DMS79 treated with DMSO at 0.1 percent for 48 hours (cell line): ENCODE measurements at regions not wholly inside any gene's neighbourhood (a gene's known extent, or its start where the extent isn't known, plus 50 kb on each side); places are given as distances from the start of the nearest gene placed in this dataset.

Source experiments
- DNase-seq: peaks from one replicate; lab custom pipeline; 2025; lab: John Stamatoyannopoulos, UW

DNA sequence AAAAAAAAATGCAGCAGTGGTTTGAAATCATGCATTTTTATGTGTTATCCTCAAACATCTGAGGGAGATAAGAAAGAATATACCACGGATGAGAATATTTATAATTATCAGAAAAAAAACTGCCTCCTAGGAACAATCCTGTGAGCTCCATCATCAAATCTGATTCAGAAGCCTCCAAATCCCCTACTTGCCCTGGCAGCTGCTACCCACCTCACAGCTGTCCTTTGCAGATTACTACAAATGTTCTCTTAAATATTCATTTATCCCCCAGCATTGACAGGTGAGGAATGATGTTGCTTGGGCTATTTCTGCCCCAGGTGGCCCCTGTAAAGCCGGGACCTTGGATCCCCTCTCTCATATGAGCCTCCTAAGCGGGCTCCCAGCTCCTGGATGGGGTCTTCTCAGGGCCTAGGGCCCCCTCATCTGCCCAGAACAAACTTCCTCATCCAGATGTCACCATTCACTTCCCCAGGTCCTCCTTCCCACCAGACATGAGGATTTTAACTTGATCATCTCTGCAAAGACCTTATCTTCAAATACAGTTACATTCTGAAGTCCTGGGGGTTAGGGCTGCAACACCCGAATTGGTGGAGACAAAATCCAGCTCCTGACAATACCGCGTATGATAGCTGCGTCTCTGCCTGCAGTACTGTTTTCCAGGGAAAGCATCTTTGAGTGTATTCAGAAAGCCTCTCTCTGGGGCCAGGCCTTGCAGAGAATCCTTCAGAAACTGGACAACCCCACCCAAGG, 81.9 kb upstream of the INSIG1 start:
- DNase-seq, result no peak

DNA sequence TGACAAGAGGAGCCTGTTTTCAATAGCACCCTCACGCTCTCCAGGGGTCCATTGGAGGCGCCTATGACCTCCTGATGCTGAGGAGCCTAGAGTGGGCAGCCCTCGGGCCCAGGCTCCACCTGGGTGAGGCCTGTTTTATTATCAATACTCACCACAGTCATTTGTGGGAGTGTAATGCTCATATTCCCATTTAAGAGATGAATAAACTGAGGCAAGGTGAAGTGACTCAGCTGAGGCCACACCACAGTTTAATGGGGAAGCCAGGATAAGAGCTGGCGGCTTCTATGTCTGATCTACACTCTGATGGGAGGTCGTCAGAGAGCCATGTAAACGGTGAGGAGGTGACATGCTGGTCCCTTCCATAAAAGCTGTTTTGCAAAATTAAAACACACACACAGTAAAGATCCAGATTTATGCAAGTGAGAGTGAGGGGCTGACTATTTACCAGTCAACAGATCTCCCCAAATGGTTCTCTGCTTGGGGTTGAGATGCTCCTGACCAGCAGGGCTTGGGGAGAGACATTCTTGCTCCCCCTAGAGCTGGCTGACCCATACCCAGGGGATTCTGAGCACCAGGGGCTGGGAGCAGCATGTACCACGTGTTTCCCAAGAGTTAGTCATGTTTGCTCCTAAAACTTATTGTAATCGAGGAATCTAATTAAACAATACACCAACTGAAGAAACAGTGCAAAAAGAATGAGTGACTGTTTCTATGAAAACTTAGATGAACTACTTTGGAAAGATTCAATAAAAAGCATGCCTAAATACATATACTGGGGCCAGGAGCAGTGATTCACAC, 81.0 kb upstream of the INSIG1 start:
- DNase-seq, result no peak

DNA sequence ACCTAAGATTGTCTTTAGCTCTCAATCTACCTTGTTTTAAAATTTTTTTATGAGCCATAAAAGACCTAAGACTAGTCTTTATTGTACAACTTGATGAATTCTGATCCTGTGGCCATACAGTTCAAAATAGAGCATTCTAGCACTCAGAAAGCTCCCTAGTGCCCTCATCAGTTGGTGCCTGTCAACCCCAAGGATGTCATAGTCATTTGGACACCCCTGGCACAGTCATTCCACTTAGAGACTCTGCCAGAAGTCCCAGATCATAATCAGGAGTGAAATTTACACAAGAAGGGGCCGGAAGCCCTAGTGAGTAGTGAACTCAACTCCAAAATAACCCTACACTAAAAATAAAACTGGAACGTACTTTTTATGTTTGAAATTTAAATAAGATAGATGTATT, 80.0 kb upstream of the INSIG1 start:
- no peak for DNase-seq

DNA sequence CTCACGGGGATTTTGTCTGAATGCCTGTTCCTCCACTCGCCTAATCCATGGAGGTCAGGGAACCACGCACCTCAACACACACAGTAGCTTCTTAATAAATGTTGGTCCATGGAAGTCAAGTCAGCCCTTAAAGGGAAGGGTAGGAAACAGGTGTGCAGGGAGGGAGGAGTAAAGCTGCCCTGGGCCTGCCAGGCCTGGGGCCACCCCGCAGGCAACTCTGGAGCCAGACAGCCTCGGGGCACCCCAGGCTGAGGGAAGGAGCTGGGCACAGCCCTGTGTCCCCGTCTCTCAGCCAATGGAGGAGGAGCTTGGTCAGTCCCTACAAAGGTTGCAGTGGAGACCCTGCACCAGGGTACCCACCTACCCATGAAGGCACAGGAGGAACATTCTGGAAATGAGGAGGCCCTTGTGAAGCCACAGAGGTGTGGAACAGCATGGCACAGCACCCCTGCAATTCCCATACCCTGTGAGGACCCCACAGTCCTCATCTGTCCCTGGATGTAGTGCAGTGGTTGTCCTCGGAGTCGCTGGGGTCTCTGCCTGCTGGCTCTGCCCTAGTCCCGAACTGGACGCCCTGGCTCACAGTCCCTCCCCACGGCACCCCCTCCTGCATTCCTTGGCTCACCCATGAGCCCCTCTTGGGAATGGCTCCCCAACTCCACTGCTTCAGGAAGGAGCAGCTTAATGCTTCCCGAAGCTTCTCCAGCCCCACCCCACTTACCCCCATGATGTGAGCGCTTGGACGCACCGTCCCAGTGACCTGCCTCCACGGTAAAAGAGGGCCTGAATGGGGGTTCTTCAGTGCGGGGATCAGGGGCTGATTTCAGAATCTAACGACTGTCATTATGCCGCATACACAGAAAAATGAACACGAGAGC, 79.2 kb upstream of the INSIG1 start:
- DNase-seq, result no peak

DNA sequence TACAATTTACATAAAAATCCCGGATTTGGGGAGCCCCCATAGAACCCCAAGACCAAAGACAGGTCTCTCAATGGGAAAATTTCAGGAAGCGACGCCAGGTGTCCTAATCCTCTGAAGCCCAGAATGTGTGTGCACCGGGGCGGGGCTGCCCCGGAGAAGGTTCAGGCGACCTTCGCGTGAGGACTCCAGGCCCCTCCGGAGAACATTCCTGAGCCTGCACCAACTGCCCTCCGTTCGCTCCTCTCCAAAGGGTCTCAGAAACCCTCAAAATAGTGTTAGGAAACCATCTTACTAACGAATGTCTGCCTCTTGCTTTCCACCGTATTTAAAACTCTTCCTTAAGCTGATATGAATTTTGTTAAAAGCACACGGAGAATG, 78.5 kb upstream of the INSIG1 start:
- DNase-seq, result no peak

DNA sequence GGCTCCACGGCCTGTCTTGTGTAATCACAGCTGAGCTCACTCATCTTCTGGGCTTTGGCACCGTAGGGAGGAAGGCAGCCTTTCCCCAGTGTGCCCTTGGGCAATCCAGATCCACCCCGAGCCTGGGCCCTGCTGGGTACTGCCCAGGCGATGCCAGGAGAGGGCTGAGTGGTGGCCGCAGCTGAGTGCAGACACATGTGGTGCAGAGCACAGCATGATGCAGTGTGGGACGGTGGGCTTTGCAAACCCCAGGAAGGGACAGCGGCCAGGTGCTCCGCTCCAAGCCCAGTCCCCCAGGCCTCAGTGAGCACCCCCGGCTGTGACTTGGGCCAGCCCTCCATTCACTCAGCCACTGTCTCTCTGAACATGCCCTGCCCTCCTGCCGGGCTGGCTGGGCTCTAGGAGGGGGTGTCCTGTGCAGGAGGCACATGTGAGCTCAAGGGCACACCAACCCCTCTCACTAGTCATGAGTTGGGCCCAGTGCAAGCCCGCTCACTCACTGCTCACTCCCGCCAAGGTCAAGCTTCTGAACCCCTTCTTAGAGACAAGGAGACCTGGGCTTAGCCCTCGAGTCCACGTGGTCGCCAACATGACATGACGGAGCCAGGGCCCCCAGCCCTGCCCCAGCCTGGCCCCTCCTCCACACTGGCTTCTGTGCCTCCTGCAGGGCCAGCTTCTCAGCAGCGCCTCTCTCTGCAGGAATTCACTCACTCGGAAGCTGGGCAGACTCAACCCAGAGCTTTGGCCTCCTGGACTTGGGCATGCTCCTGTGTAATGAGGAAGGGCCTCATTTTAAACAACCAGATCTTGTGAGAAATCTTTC, 77.5 kb upstream of the INSIG1 start:
- no peak for DNase-seq

DNA sequence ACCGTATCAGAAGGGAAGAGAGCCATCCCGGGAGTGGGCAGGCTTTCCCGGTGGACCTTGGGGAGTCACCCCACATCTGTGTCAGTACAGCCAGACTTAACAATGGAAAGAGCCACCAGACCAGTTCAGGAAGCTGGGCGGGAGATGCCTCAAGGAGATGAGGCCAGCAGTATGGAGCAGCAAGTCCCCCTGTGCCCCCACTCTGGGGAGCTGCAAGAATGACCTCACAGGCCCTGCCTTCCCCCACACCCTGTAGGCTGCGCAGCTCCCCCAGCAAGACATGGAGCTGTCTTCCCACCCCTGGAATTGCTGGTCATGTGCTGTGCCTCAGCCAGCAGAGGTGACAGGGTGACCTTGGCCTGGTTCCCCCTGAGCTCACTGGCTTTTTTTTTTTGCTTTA, 76.8 kb upstream of the INSIG1 start:
- DNase-seq, result no peak

DNA sequence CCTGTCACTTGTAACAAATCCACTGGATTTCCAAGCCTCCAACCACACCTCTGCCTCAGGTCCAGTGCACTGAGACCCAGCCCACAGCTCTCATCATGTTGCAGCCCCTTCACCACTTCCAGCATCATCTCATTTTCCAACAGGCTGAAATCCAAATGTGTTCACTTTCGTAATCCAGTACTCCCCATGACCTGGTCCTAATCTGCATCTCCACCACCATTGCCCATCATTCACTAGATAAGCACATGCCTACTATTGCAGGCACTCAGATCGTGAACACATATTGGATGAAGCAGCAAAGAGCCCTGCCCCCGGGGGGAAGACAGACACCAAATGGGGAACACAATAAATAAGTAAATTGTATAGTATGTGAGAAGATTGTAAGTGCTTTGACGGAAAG, 76.1 kb upstream of the INSIG1 start:
- no peak for DNase-seq

DNA sequence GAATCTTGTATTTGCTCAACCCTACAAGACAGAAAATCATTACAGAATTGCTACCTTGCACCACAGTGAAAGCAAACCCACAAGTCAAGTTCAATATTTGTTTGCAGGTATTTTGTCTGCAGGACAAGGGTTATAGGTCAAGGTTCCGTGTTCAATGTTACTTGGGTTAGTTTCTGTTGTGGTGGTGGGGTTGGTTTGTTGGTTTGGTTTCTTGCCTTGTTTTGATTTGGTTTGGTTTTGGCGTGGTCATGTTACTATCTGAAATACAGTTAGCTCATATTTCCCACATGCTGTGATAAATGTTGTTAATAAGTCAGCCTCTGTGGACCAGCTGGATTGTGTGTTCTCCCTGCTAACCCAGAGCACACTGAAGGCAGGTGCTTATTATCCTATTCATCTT, 75.6 kb upstream of the INSIG1 start:
- DNase-seq, result no peak

DNA sequence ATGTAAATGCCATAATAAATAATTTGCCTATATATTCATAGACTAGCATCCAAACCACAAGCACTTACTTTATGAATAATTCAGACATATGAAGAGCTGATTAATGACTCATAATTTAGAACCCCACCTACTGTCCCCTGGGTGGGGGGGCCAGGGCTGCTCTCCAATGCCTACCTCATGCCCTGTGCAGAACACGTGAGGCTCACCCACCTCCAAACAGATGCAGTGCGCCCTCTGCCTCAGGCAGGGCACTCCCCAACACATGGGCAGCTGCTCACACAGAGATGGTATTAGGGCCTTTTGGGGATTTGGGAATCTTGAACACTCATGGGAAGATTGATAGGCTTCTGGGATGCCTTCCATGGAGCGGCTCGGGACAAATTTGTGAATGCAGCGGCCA, 75.1 kb upstream of the INSIG1 start:
- no peak for DNase-seq

DNA sequence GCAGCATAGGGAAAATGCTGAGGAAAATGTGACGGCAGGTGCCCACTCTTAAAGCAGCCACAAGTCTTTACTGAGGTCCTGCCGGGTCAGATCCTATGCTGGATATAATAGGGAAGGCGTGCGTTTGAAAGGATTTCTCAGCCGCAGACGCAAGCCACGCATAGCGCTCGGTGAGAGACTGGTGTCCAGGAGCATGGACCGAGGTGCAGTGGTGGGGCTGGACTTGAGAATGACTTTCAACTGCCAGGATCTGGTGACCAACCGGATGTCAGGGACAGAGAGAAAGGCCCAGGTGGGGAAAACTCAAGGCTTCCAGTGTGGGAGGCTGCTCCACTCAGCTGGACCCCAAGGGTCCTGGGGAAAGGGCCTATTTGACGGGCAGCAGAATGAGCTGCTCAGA, 74.7 kb upstream of the INSIG1 start:
- no peak for DNase-seq

DNA sequence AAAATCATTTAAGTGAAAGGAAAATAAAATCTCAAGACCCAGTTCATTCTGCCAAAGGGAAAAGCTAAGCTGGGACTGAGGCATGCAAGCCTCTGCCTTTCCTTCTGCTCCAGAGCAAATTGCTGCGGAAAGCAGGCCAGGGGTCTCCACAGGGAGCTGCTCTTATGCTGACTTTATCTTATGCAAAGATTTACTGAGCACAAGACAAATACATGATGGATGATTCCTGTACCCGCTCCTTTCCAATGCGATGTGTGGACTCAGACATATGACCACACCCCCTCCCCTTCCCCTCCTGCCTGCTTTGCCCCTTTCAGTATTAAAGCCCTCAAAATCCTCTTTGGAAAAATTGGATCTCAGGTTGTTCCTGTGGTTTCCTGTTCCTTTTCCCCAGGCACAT, 74.2 kb upstream of the INSIG1 start:
- DNase-seq, result no peak

DNA sequence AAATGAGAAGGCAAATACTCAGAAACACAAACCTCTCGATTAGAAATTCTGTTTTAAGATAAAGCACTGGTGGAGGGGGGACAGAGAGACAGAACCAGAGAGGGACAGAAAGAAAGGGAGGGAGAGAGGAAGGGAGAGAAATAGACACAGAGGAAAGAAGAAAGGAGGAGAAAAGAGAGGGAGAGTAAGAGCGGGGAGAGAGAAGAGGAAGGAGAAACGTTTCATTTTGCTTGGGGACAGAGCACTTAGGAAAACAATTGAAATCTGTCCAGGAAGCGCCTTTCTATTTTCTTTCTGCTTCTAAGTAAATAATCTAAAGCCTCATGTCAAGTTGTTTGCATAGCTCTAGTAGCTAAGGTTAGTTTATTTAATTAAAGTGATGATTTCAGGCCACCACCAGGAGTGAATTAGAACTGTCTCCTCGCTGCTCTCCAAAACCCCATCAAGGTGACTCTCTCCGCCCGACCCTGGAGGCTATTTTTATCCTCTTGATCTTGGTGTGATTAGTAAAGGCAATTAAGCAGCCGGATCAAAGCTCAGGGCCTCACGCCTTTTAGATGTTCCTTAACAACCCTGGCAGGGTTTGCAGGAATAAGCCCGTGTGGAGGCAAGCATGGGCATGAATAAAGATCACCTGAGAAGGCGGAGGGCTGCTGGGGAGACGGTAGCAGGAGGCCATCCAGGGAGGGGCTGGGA, 73.4 kb upstream of the INSIG1 start:
- DNase-seq, result peak; percentile 75

DNA sequence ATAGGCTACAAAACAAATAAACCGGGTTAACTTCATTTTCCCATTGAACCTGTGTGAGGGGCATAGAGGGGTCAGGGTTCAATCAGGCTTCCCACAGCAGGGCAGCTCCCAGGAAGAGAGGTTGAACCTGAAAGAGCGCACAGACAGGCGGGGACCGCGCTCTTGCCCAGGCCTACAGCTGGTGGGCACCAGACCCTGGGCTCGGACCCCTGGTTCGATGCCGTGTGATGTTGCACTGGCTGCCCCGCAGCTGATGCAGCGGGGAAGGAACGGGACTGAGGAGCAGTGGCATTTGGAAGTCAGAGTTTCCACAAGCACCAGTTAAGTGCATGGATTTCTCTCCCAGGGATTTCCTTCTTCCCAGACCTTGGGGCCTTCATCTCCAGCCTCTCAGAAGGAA, 72.6 kb upstream of the INSIG1 start:
- no peak for DNase-seq

DNA sequence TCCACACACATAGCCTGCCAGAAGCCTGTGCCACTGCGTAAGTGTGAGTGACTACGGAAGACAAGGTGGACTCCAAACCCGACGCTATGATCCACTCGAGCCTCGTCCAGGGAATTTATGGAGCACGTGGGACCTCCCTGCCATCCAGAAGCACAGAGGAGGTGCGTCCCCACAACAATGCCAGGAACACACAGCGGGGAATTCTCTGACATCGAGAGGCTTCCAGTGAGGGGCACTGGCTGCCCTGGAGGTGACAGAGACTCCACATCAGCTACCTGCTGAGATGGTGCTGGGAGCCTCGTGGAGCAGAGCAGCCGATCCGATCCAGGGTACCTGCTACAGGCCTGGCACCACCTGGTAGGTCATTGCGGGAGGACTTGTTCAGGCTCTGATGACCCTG, 72.2 kb upstream of the INSIG1 start:
- no peak for DNase-seq

DNA sequence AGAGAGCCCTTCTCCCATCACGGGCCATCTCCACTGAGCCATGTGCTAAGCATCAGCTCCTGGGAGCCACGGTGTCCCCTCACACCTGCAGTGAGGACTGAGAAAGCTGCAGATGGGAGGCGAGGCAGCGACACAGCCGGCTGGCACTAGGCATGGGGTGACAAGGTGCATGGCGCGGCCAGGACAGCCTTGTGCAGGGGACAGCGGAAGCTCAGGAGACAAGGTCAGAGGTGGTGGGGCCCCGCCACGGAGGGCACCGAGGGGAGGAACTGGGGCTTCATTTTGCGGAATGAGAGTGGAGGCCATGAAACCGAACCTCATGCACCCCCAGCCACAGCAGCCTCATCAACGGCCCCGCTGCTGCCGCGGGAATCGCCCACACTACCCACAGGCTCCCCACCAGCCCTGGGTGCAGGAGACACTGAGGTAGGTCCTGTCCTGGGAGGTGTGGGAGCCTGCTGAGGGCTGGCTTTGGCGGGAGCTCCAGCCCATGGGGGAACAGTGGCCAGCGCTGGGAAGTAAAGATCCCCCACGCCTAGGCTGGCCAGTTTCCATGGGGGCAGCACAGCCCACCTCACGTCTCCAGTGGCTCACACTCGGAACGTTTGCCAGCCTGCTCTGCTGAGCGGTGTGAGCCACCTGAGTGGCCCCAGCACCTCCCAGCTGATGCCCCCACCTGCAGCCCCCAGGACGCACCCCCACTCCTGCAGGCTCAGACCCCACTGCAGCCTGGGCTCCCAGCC, 71.2 kb upstream of the INSIG1 start:
- DNase-seq, result no peak

DNA sequence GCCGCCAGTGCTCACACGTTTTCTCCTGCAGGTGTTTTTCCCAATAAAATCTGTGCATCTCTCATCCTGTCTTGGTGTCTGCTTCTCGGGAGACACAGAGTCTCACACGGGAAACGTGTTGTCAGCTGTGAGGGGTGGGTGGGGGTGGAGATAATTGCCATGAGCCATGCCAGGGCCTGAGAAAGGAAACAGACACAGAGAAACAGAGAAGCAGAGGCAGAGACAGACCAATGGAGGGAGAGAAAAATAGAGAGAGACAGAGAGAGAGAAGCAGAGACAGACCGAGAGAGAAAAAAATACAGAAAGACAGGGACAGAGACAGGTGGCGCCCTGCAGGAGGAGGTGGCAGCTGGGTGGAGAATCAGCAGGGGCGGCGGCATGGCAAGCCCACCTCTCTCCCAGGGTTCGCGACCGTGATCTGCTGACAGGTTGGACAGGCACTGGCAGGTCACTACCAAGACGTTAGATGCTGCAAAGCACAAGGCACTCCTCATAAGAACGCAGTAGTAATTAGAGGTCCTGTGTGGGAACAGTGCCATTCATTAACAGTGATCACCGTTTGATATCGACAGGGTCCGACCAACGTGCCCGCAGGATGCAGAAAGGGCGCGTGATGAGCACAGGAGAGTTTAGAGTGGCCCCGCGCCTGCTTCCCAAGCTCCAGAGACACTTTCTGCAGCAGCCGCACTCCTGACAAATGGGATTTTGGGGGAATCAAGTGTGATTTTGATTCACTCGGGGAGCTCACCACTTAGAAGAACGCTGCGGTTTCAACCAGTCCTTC, 70.5 kb upstream of the INSIG1 start:
- no peak for DNase-seq

DNA sequence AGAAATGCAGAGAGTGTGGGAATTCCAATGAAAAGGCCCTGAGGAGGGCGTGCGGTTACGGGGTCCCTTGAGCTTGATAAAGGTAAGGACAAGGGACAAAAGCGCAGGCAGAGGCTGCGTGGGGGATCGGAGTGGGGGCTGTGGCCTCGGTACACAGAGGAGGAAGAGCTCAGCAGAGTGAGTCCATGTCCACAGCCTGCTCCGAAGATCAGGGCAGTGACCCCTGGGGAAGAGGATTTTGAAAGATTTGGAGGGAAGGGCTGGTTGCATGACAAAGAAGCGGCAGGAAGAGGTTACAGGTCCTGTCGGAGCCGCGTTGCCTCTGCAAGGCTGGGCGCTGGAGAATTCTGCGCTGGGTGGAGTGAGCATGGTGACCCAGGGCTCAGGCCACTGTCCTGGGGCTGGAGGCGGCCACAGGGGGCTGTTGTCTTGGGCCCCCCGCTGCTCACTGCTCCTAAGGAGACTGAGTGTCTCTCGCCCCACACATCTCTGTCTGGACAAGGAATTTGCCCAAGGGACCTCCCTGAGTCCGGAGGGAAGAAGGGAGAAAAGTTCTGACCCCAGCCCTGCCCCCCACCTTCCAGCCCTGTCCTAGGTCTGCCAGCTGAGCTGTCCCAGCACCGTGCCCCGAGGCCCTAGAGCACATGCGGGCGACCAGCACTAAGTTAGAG, 69.8 kb upstream of the INSIG1 start:
- no peak for DNase-seq

DNA sequence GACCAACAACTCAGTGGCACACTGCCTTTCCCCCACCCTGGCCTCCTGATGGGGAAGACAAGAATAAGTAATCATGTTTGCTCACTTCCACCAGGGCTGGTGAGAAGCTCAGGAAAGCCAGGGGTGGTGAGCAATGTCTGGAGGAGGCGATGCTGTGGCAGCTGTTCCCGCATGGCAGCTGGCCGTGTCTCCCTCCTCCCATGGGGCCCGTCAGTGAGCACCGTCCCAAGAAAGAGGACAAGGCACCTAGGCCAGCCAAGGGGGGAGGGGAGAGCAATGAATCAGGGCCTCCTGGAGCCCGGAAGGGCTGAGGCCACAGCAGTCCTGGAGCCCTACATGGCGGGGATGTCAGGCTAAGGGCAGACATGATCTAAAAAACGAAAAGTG, 69.2 kb upstream of the INSIG1 start:
- DNase-seq, result no peak
